WTC11 (cell line): ENCODE measurements at regions not wholly inside any gene's neighbourhood (a gene's known extent, or its start where the extent isn't known, plus 50 kb on each side); places are given as distances from the start of the nearest gene placed in this dataset.

Experiments
- ATAC-seq: fragments of 200-7000 bp; cut with Tn5 transposase; 2 replicates; pipeline ENCODE4 v1.10.0; 2021; ENCODE audit warnings: mild to moderate bottlenecking, moderate library complexity
- CTCF ChIA-PET: fragments of 300-600 bp; sonication (Branson Sonifier 250); formaldehyde crosslinking; loops from one replicate; lab custom pipeline; 2021; ENCODE audit warnings: antibody characterized with exemption; lab: Charles Lee
- POLR2A ChIA-PET: fragments of 350-600 bp; sonication (Branson Sonifier 250); formaldehyde crosslinking; loops from one replicate; lab custom pipeline; 2021; ENCODE audit warnings: antibody characterized with exemption; lab: Charles Lee
- DNase-seq: peaks from one replicate; pipeline ENCODE4 v3.0.0; 2021; ENCODE audit warnings: low spot score
- H3K27ac Mint-ChIP-seq: 2 replicates; pipeline ENCODE4 v1.8.0; 2021; ENCODE audit warnings: mixed read lengths
- H3K27me3 Mint-ChIP-seq: 2 replicates; pipeline ENCODE4 v1.8.0; 2021; ENCODE audit warnings: low read depth, mild to moderate bottlenecking, moderate library complexity, mixed read lengths
- H3K36me3 Mint-ChIP-seq: 2 replicates; pipeline ENCODE4 v1.8.0; 2021; ENCODE audit warnings: mixed read lengths
- H3K4me1 Mint-ChIP-seq: 2 replicates; pipeline ENCODE4 v1.8.0; 2022; ENCODE audit warnings: mixed read lengths
- H3K4me3 Mint-ChIP-seq: 2 replicates; pipeline ENCODE4 v1.8.0; 2021; ENCODE audit warnings: mild to moderate bottlenecking, moderate library complexity, mixed read lengths
- H3K9me3 Mint-ChIP-seq: 2 replicates; pipeline ENCODE4 v1.8.0; 2021; ENCODE audit warnings: mixed read lengths
- CREB1 ChIP-seq: sonication (generic); formaldehyde crosslinking; IDR thresholded peaks from 2 replicates; pipeline ENCODE4 v1.8.0; 2023; ENCODE audit warnings: mild to moderate bottlenecking, missing genetic modification reagents
- ELF4 ChIP-seq: sonication (generic); formaldehyde crosslinking; IDR thresholded peaks from 2 replicates; pipeline ENCODE4 v1.8.1; 2022; ENCODE audit warnings: low read depth, mild to moderate bottlenecking, moderate library complexity, missing genetic modification reagents
- FOXJ3 ChIP-seq: sonication (generic); formaldehyde crosslinking; IDR thresholded peaks from 2 replicates; pipeline ENCODE4 v1.9.0; 2021; ENCODE audit warnings: missing genetic modification reagents, mild to moderate bottlenecking, borderline replicate concordance
- GRHL2 ChIP-seq: fragments of 250-450 bp; sonication (Bioruptor Pico); IDR thresholded peaks from 2 replicates; pipeline ENCODE4 v1.8.0; 2022; ENCODE audit warnings: mild to moderate bottlenecking, moderate library complexity; ENCODE audit not compliant: insufficient replicate concordance, severe bottlenecking
- JAZF1 ChIP-seq: fragments of 250-450 bp; sonication (Bioruptor Pico); IDR thresholded peaks from 2 replicates; pipeline ENCODE4 v1.9.0; 2021; ENCODE audit warnings: moderate library complexity, mild to moderate bottlenecking, inconsistent platforms
- MYBL2 ChIP-seq: sonication (generic); formaldehyde crosslinking; IDR thresholded peaks from 2 replicates; pipeline ENCODE4 v1.8.1; 2023; ENCODE audit warnings: mild to moderate bottlenecking, moderate library complexity, missing genetic modification reagents
- OVOL2 ChIP-seq: fragments of 250-450 bp; sonication (Bioruptor Pico); IDR thresholded peaks from 2 replicates; pipeline ENCODE4 v1.9.0; 2021; ENCODE audit warnings: mild to moderate bottlenecking, borderline replicate concordance
- PRRX2 ChIP-seq: fragments of 250-450 bp; sonication (Bioruptor Pico); IDR thresholded peaks from 2 replicates; pipeline ENCODE4 v1.8.0; 2021; ENCODE audit warnings: mild to moderate bottlenecking
- RELA ChIP-seq: sonication (generic); formaldehyde crosslinking; IDR thresholded peaks from 2 replicates; pipeline ENCODE4 v1.8.1; 2022; ENCODE audit warnings: missing genetic modification reagents, mild to moderate bottlenecking, borderline replicate concordance
- SOX15 ChIP-seq: fragments of 250-450 bp; sonication (Bioruptor Pico); IDR thresholded peaks from 2 replicates; pipeline ENCODE4 v1.9.0; 2021; ENCODE audit warnings: mild to moderate bottlenecking
- SP1 ChIP-seq: sonication (generic); formaldehyde crosslinking; conservative IDR thresholded peaks from 2 replicates; pipeline ENCODE4 v1.8.1; 2022; ENCODE audit warnings: missing genetic modification reagents
- TEAD4 ChIP-seq: sonication (generic); formaldehyde crosslinking; IDR thresholded peaks from 2 replicates; pipeline ENCODE4 v1.8.0; 2022; ENCODE audit warnings: mild to moderate bottlenecking, missing genetic modification reagents
- ZBTB21 ChIP-seq: sonication (generic); formaldehyde crosslinking; IDR thresholded peaks from 2 replicates; pipeline ENCODE4 v1.8.1; 2023; ENCODE audit warnings: mild to moderate bottlenecking, missing genetic modification reagents, borderline replicate concordance
- ZNF138 ChIP-seq: sonication (generic); formaldehyde crosslinking; conservative IDR thresholded peaks from 2 replicates; pipeline ENCODE4 v1.8.1; 2022; ENCODE audit warnings: mild to moderate bottlenecking, moderate library complexity, missing genetic modification reagents
- ZNF219 ChIP-seq: sonication (generic); formaldehyde crosslinking; IDR thresholded peaks from 2 replicates; pipeline ENCODE4 v1.8.0; 2023; ENCODE audit warnings: missing genetic modification reagents, mild to moderate bottlenecking, borderline replicate concordance
- ZNF425 ChIP-seq: fragments of 250-450 bp; sonication (Bioruptor Pico); conservative IDR thresholded peaks from 2 replicates; pipeline ENCODE4 v1.9.0; 2021; ENCODE audit warnings: mild to moderate bottlenecking
- TF ChIP-seq, protein P1 (sequence below): sonication (generic); formaldehyde crosslinking; IDR thresholded peaks from 2 replicates; pipeline ENCODE4 v1.8.1; 2022; ENCODE audit warnings: mild to moderate bottlenecking, missing genetic modification reagents, moderate library complexity, borderline replicate concordance
- TF ChIP-seq, protein P2 (sequence below): sonication (generic); formaldehyde crosslinking; IDR thresholded peaks from 2 replicates; pipeline ENCODE4 v1.8.1; 2022; ENCODE audit warnings: mild to moderate bottlenecking, moderate library complexity, missing genetic modification reagents
- TF ChIP-seq, protein P3 (sequence below): sonication (generic); formaldehyde crosslinking; IDR thresholded peaks from 2 replicates; pipeline ENCODE4 v1.8.0; 2022; ENCODE audit warnings: mild to moderate bottlenecking, missing genetic modification reagents
- TF ChIP-seq, protein P4 (sequence below): sonication (generic); formaldehyde crosslinking; IDR thresholded peaks from 2 replicates; pipeline ENCODE4 v1.8.0; 2022; ENCODE audit warnings: mild to moderate bottlenecking, missing genetic modification reagents
- TF ChIP-seq, protein P5 (sequence below): sonication (generic); formaldehyde crosslinking; IDR thresholded peaks from 2 replicates; pipeline ENCODE4 v1.8.1; 2023; ENCODE audit warnings: mild to moderate bottlenecking, moderate library complexity, missing genetic modification reagents
- TF ChIP-seq, protein P6 (sequence below): sonication (generic); formaldehyde crosslinking; IDR thresholded peaks from 2 replicates; pipeline ENCODE4 v1.8.1; 2023; ENCODE audit warnings: mild to moderate bottlenecking, missing genetic modification reagents, moderate library complexity

- Mint-ChIP-seq H3K36me3 (peaks cover 10% of the 10 kb centered on the region), H3K27me3 (peaks cover 4% of the 10 kb centered on the region; the same call in 1 of the 2 replicates), H3K4me1 (peaks cover 52% of the 10 kb centered on the region), H3K4me3 (no peak overlapping the region), H3K9me3 (peaks cover 10% of the 10 kb centered on the region), H3K27ac (no peak overlapping the region)
- DNase-seq (no peak), ATAC-seq (no peak)
- ChIA-PET POLR2A (interaction anchor here (0.6 to 0.7 kb wide), 4 partner anchors 24 to 968 kb away, joined by 3 to 8 read pairs (median 4); no protein-coding TSS in a partner anchor), CTCF (interaction anchor here (1.5 kb wide), 1 partner anchor 138 kb away, joined by 3 read pairs; no protein-coding TSS in a partner anchor)
- TF ChIP-seq, protein P1, sequence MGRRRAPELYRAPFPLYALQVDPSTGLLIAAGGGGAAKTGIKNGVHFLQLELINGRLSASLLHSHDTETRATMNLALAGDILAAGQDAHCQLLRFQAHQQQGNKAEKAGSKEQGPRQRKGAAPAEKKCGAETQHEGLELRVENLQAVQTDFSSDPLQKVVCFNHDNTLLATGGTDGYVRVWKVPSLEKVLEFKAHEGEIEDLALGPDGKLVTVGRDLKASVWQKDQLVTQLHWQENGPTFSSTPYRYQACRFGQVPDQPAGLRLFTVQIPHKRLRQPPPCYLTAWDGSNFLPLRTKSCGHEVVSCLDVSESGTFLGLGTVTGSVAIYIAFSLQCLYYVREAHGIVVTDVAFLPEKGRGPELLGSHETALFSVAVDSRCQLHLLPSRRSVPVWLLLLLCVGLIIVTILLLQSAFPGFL (CRISPR knock-in tag), result no peak
- TF ChIP-seq RELA (CRISPR knock-in tag), result no peak
- TF ChIP-seq CREB1 (CRISPR knock-in tag), result no peak
- TF ChIP-seq, protein P2, sequence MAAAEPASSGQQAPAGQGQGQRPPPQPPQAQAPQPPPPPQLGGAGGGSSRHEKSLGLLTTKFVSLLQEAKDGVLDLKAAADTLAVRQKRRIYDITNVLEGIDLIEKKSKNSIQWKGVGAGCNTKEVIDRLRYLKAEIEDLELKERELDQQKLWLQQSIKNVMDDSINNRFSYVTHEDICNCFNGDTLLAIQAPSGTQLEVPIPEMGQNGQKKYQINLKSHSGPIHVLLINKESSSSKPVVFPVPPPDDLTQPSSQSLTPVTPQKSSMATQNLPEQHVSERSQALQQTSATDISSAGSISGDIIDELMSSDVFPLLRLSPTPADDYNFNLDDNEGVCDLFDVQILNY, result no peak
- TF ChIP-seq, protein P3, sequence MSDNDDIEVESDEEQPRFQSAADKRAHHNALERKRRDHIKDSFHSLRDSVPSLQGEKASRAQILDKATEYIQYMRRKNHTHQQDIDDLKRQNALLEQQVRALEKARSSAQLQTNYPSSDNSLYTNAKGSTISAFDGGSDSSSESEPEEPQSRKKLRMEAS (CRISPR knock-in tag), result no peak
- no peak for TF ChIP-seq ZNF425 (CRISPR knock-in tag)
- no peak for TF ChIP-seq OVOL2 (CRISPR knock-in tag)
- no peak for TF ChIP-seq TEAD4 (CRISPR knock-in tag)
- TF ChIP-seq PRRX2, result no peak
Observed at GRCh38 chr3:25171897-25172296, 256.2 kb upstream of the RARB start.

- Mint-ChIP-seq H3K4me3 (no peak overlapping the region), H3K36me3 (peaks cover 6% of the 10 kb centered on the region), H3K27ac (no peak overlapping the region), H3K4me1 (peaks cover 52% of the 10 kb centered on the region), H3K27me3 (peaks cover 4% of the 10 kb centered on the region; the same call in 1 of the 2 replicates), H3K9me3 (peaks cover 6% of the 10 kb centered on the region)
- ChIA-PET CTCF (interaction anchor here (1.5 kb wide), 1 partner anchor 140 kb away, joined by 3 read pairs; no protein-coding TSS in a partner anchor), POLR2A (no interaction called here)
- no peak for ATAC-seq
- no peak for DNase-seq
- TF ChIP-seq ZBTB21 (CRISPR knock-in tag) (no peak), ELF4 (CRISPR knock-in tag) (no peak), SP1 (CRISPR knock-in tag) (no peak), ZNF138 (no peak), RELA (CRISPR knock-in tag) (no peak), SOX15 (CRISPR knock-in tag) (no peak), GRHL2 (no peak), FOXJ3 (CRISPR knock-in tag) (no peak), MYBL2 (no peak), ZNF219 (CRISPR knock-in tag) (no peak), TEAD4 (CRISPR knock-in tag) (no peak), JAZF1 (CRISPR knock-in tag) (no peak), ZNF425 (CRISPR knock-in tag) (no peak)
- TF ChIP-seq, protein P4, sequence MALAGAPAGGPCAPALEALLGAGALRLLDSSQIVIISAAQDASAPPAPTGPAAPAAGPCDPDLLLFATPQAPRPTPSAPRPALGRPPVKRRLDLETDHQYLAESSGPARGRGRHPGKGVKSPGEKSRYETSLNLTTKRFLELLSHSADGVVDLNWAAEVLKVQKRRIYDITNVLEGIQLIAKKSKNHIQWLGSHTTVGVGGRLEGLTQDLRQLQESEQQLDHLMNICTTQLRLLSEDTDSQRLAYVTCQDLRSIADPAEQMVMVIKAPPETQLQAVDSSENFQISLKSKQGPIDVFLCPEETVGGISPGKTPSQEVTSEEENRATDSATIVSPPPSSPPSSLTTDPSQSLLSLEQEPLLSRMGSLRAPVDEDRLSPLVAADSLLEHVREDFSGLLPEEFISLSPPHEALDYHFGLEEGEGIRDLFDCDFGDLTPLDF (CRISPR knock-in tag), result no peak
- TF ChIP-seq, protein P5, sequence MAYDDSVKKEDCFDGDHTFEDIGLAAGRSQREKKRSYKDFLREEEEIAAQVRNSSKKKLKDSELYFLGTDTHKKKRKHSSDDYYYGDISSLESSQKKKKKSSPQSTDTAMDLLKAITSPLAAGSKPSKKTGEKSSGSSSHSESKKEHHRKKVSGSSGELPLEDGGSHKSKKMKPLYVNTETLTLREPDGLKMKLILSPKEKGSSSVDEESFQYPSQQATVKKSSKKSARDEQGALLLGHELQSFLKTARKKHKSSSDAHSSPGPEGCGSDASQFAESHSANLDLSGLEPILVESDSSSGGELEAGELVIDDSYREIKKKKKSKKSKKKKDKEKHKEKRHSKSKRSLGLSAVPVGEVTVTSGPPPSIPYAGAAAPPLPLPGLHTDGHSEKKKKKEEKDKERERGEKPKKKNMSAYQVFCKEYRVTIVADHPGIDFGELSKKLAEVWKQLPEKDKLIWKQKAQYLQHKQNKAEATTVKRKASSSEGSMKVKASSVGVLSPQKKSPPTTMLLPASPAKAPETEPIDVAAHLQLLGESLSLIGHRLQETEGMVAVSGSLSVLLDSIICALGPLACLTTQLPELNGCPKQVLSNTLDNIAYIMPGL, result no peak
- TF ChIP-seq, protein P6, sequence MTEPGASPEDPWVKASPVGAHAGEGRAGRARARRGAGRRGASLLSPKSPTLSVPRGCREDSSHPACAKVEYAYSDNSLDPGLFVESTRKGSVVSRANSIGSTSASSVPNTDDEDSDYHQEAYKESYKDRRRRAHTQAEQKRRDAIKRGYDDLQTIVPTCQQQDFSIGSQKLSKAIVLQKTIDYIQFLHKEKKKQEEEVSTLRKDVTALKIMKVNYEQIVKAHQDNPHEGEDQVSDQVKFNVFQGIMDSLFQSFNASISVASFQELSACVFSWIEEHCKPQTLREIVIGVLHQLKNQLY (CRISPR knock-in tag), result no peak
Observed at GRCh38 chr3:25173606-25174005, 254.5 kb upstream of the RARB start.
